Transverse colon (tissue), 4 donors: ENCODE measurements at regions not wholly inside any gene's neighbourhood (a gene's known extent, or its start where the extent isn't known, plus 50 kb on each side); places are given as distances from the start of the nearest gene placed in this dataset.

ENCODE experiments used
- DNase-seq: peaks from one replicate; pipeline ENCODE4 v3.0.0-alpha.2; 2019
- H3K27ac ChIP-seq, 4 donors: fragments of 200-600 bp; sonication (generic); 2 replicates each; pipeline ENCODE4 v1.5.1; 2016 to 2018; ENCODE audit warnings: inconsistent platforms in 4 of 4
- H3K27me3 ChIP-seq: fragments of 200-600 bp; sonication (generic); 2 replicates; pipeline ENCODE4 v1.5.1; 2017; ENCODE audit warnings: inconsistent platforms
- H3K36me3 ChIP-seq, 4 donors: fragments of 200-600 bp; sonication (generic); 2 replicates each; pipeline ENCODE4 v1.5.1; 2017 to 2019; ENCODE audit warnings: inconsistent platforms in 4 of 4
- H3K4me1 ChIP-seq, 4 donors: fragments of 200-600 bp; sonication (generic); 2 replicates each; pipeline ENCODE4 v1.5.1; 2017 to 2020; ENCODE audit warnings: inconsistent platforms in 4 of 4
- H3K4me3 ChIP-seq, 4 donors: fragments of 200-600 bp; sonication (generic); 1 replicate in 1 of 4; 2 replicates in 3 of 4; pipeline versions ENCODE4 v1.5.1 to v1.6.1; 2017 to 2019; ENCODE audit warnings: inconsistent platforms in 4 of 4
- H3K9me3 ChIP-seq, 2 donors: fragments of 200-600 bp; sonication (generic); 2 replicates each; pipeline ENCODE4 v1.5.1; 2017 to 2019; ENCODE audit warnings: inconsistent platforms in 2 of 2
- EP300 ChIP-seq: sonication (generic); formaldehyde crosslinking; IDR thresholded peaks from one replicate; pipeline ENCODE4 v1.6.1; 2017; ENCODE audit warnings: antibody characterized with exemption, low read depth
- POLR2A ChIP-seq: fragments of 450-650 bp; IDR thresholded peaks from one replicate; pipeline ENCODE4 v1.6.1; 2016; ENCODE audit warnings: antibody characterized with exemption, mild to moderate bottlenecking, moderate library complexity
- POLR2AphosphoS5 ChIP-seq, 3 donors: sonication (generic); formaldehyde crosslinking; IDR thresholded peaks; one replicate each; pipeline ENCODE4 v1.6.1; 2016; ENCODE audit warnings: antibody characterized with exemption in 3 of 3
- WGBS, 2 donors: methylation state at CpG; one replicate each; pipeline ENCODE4 v1.1.5; 2018; ENCODE audit warnings: low coverage in 1 of 2; 5-methylcytosine and 5-hydroxymethylcytosine counted together
- in situ Hi-C, 4 donors: fragments of 200-750 bp; cut with MboI; loops; one replicate each; pipeline versions ENCODE4 v1.15.0 to v1.15.1; 2017; ENCODE audit warnings: low sequenced_read_pairs in 3 of 4, low pct_ligation_motif_present in 1 of 4, low pct_unique_long_range_greater_than_20kb in 1 of 4
- intact Hi-C: fragments of 100-400 bp; cut with DNase I; formaldehyde crosslinking; loops from one replicate; pipeline ENCODE4 v1.15.1; 2023; ENCODE audit warnings: low total_unique reads
- TF ChIP-seq, protein P1 (sequence below), 5 experiments: fragments of 200-600 bp in 3 of 5; fragments of 450-650 bp in 2 of 5; sonication (generic) in 3 of 5; IDR thresholded peaks; 1 replicate in 2 of 5; 2 replicates in 3 of 5; pipeline ENCODE4 v1.5.1; 2016 to 2017; ENCODE audit warnings: antibody characterized with exemption in 5 of 5, inconsistent platforms in 3 of 5, mild to moderate bottlenecking in 2 of 5, moderate library complexity in 1 of 5

- in situ Hi-C loops (loop anchor here in 1 of 4 donors (25.0 kb wide), 1 partner anchor 114 kb away; no protein-coding TSS in a partner anchor), intact Hi-C loops (no loop called here)
- WGBS, 2 donors: 91 to 95% methylated on average over 2 to 3 of the region's 3 CpGs
- TF ChIP-seq POLR2AphosphoS5 (IDR thresholded peaks at IDR 0.05) (no peak), POLR2A (no peak), EP300 (no peak)
- TF ChIP-seq, protein P1, sequence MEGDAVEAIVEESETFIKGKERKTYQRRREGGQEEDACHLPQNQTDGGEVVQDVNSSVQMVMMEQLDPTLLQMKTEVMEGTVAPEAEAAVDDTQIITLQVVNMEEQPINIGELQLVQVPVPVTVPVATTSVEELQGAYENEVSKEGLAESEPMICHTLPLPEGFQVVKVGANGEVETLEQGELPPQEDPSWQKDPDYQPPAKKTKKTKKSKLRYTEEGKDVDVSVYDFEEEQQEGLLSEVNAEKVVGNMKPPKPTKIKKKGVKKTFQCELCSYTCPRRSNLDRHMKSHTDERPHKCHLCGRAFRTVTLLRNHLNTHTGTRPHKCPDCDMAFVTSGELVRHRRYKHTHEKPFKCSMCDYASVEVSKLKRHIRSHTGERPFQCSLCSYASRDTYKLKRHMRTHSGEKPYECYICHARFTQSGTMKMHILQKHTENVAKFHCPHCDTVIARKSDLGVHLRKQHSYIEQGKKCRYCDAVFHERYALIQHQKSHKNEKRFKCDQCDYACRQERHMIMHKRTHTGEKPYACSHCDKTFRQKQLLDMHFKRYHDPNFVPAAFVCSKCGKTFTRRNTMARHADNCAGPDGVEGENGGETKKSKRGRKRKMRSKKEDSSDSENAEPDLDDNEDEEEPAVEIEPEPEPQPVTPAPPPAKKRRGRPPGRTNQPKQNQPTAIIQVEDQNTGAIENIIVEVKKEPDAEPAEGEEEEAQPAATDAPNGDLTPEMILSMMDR (IDR thresholded peaks at IDR 0.05): no peak
- Histone ChIP-seq H3K4me1 (peaks cover 0 to 4% (median 2%) of the 10 kb centered on the region in 4 donors), H3K27me3 (no peaks in the 10 kb centered on the region), H3K4me3 (no peak overlapping the region), H3K9me3 (no peaks in the 10 kb centered on the region), H3K27ac (no peak overlapping the region), H3K36me3 (no peaks in the 10 kb centered on the region)
- DNase-seq: no peak
Measured at GRCh38 chr3:102098130-102098885, 249.0 kb downstream of the NFKBIZ start.

DNA sequence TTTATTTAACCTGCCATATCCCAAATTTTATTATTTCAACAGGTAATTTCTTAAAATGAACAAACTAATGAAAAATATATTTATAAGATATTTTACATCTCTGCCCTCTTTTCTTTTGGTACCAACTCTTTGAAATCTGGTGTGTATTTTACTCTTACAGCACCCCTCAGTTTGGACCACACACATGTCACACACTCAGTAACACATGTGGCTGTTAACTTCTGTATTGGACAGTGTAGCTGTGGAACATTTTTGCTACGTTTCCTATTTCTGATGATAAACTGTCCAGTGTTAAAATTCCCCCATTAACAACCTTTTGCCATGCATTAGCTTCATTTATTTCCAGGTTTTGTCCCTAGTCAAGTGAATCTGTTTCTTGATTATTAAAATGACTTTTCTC, 250.6 kb downstream of the NFKBIZ start:
- in situ Hi-C loops (loop anchor here in 1 of 4 donors (25.0 kb wide), 1 partner anchor 112 kb away; no protein-coding TSS in a partner anchor), intact Hi-C loops (no loop called here)
- H3K27ac ChIP-seq: no peak overlapping the region
- 69 to 80% methylated on average over 1 of the region's 1 CpG for WGBS, 2 donors
- no peak overlapping the region for H3K4me3 ChIP-seq
- no peaks in the 10 kb centered on the region for H3K36me3 ChIP-seq
- H3K27me3 ChIP-seq: no peaks in the 10 kb centered on the region
- H3K9me3 ChIP-seq: no peaks in the 10 kb centered on the region
- no peak for TF ChIP-seq POLR2A
- no peak for TF ChIP-seq EP300
- TF ChIP-seq, protein P1 (IDR thresholded peaks at IDR 0.05): no peak
- TF ChIP-seq POLR2AphosphoS5 (IDR thresholded peaks at IDR 0.05): no peak
- DNase-seq: no peak
- H3K4me1 ChIP-seq: peaks cover 0 to 4% (median 2%) of the 10 kb centered on the region in 4 donors

DNA sequence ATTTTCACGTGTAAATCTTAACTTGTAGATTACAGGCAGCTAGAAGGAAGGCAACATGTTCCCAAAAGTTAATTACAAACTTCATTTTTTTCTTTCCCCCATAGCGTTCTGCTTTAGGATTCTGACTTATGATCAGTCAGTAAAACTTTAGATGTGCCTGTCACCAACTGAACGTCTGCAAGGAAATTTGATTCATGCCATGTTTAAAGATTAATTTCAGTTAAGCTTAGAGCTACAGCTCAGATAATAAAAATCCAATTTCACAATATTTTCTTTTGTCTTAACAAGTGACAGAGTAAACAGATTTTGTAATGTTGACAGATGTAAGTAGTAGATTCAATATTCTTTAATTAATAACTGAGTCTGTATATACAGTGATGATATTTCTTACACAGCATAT, 253.1 kb downstream of the NFKBIZ start:
- H3K4me3 ChIP-seq: no peak overlapping the region
- intact Hi-C loops: no loop called here
- WGBS, 2 donors: 34 to 36% methylated on average over 3 of the region's 3 CpGs

DNA sequence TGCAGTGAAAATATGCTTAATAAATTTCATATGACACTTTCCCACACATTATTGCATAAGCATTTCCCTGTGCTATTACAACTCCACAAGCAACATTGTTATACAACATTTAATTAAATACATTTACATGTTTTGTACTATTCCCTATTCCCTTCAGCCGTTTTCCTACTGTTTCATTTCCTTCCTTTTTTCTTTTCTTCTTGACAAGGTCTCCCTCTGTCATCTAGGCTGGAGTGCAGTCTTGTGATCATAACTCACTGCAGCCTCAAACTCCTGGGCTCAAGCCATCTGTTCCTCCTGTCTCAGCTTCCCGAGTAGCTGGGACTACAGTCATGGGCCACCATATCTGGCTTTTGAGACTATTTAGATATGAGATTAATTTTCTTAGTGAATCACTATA, 254.7 kb downstream of the NFKBIZ start:
- Histone ChIP-seq H3K4me3 (no peak overlapping the region), H3K36me3 (no peaks in the 10 kb centered on the region), H3K9me3 (peaks cover 9 to 14% of the 10 kb centered on the region in 2 donors), H3K4me1 (peaks cover 0 to 4% (median 2%) of the 10 kb centered on the region in 4 donors), H3K27me3 (no peaks in the 10 kb centered on the region), H3K27ac (no peak overlapping the region)
- WGBS, 2 donors: 47 to 68% methylated on average over 2 of the region's 2 CpGs
- TF ChIP-seq, protein P1 (IDR thresholded peaks at IDR 0.05): no peak
- TF ChIP-seq POLR2A (no peak), EP300 (no peak), POLR2AphosphoS5 (IDR thresholded peaks at IDR 0.05) (no peak)
- no peak for DNase-seq
- in situ Hi-C loops (no loop called here), intact Hi-C loops (no loop called here)

More for the DNA sequence above, 253.1 kb downstream of the NFKBIZ start:
- in situ Hi-C loops: no loop called here
- no peaks in the 10 kb centered on the region for H3K36me3 ChIP-seq
- H3K27me3 ChIP-seq: no peaks in the 10 kb centered on the region
- no peak for TF ChIP-seq EP300
- no peak for TF ChIP-seq POLR2A
- no peak for TF ChIP-seq POLR2AphosphoS5 (IDR thresholded peaks at IDR 0.05)
- TF ChIP-seq, protein P1 (IDR thresholded peaks at IDR 0.05): no peak
- no peak for DNase-seq
- peaks cover 4 to 5% of the 10 kb centered on the region in 2 donors for H3K9me3 ChIP-seq
- H3K27ac ChIP-seq: no peak overlapping the region
- H3K4me1 ChIP-seq: peaks cover 0 to 4% (median 2%) of the 10 kb centered on the region in 4 donors
